HL-60 (cell line): ENCODE measurements at regions not wholly inside any gene's neighbourhood (a gene's known extent, or its start where the extent isn't known, plus 50 kb on each side); places are given as distances from the start of the nearest gene placed in this dataset.

Source experiments
- CTCF ChIP-seq: IDR thresholded peaks from one replicate; pipeline ENCODE4 v1.5.1; 2011; ENCODE audit warnings: low read length, control low read depth, inconsistent platforms; ENCODE audit not compliant: insufficient read depth
- GABPA ChIP-seq: IDR thresholded peaks from 2 replicates; pipeline ENCODE4 v1.6.1; 2012; ENCODE audit warnings: low read depth
- POLR2AphosphoS5 ChIP-seq: IDR thresholded peaks from 2 replicates; pipeline ENCODE4 v1.6.1; 2012; ENCODE audit warnings: low read depth
- REST ChIP-seq: IDR thresholded peaks from 2 replicates; pipeline ENCODE4 v1.6.1; 2012; ENCODE audit warnings: low read depth; ENCODE audit not compliant: insufficient replicate concordance
- SPI1 ChIP-seq: IDR thresholded peaks from 2 replicates; pipeline ENCODE4 v1.6.1; 2012; ENCODE audit warnings: low read depth, mild to moderate bottlenecking, borderline replicate concordance

GRCh38 chr2:217643789-217644301 is 358.9 kb downstream of the TNS1 start:
- TF ChIP-seq CTCF = no peak
- TF ChIP-seq POLR2AphosphoS5 = no peak
- no peak for TF ChIP-seq GABPA
- TF ChIP-seq REST = no peak
- TF ChIP-seq SPI1 = no peak
